K562 (cell line): ENCODE measurements at regions not wholly inside any gene's neighbourhood (a gene's known extent, or its start where the extent isn't known, plus 50 kb on each side); places are given as distances from the start of the nearest gene placed in this dataset.

Experiments used
- ATAC-seq: fragments of 200-7000 bp; cut with Tn5 transposase; 3 replicates; pipeline ENCODE4 v1.9.1; 2020; ENCODE audit warnings: moderate library complexity
- BruUV-seq: library from RNA; stranded (reverse); fragments of 400-500 nt; replicated peaks from 2 replicates; lab custom pipeline; 2021; lab: Mats Ljungman, UMichigan
- CTCF ChIA-PET: fragments of 300-600 bp; formaldehyde crosslinking; extraction: SDS; loops from one replicate; lab custom pipeline; 2021; ENCODE audit warnings: low intra/inter-chr PET ratio; lab: Yijun Ruan, JAX
- POLR2A ChIA-PET: fragments of 300-600, 350-650 bp; sonication (Branson Sonifier 250); formaldehyde crosslinking; extraction: SDS; loops from one replicate; lab custom pipeline; 2021; ENCODE audit warnings: antibody characterized with exemption, inconsistent platforms; lab: Yijun Ruan, JAX
- DNase-seq, 4 experiments: peaks; one replicate each; pipeline versions ENCODE4 v3.0.0 to v3.0.0-alpha.2; 2011 to 2018; ENCODE audit warnings: low spot score in 3 of 4, mixed read lengths in 3 of 4; ENCODE audit errors: extremely low read depth in 1 of 4
- FAIRE-seq: peaks from 2 replicates; lab custom pipeline; 2011; peaks lifted over from hg19 to GRCh38; lab: Jason Lieb, UNC
- H2AFZ ChIP-seq: 2 replicates; pipeline ENCODE4 v1.6.0; 2011; ENCODE audit warnings: low read depth, low read length, control low read depth, inconsistent platforms
- H3K27ac ChIP-seq: fragments of 200-600 bp; 3 replicates; pipeline ENCODE4 v1.8.0; 2011; ENCODE audit warnings: low read depth, mild to moderate bottlenecking, control low read depth, inconsistent platforms, low read length, moderate library complexity, mixed read lengths; ENCODE audit errors: extremely low read depth
- H3K27me3 ChIP-seq, 2 experiments: fragments of 300-600 bp in 1 of 2; 2 replicates in 1 of 2; 3 replicates in 1 of 2; pipeline versions ENCODE4 v1.6.0 to v1.8.0; 2011; ENCODE audit warnings: inconsistent platforms in 2 of 2, low read length in 2 of 2, mild to moderate bottlenecking in 1 of 2, mixed read lengths in 1 of 2, moderate library complexity in 1 of 2; ENCODE audit not compliant: control insufficient read depth in 2 of 2, insufficient read depth in 2 of 2
- H3K36me3 ChIP-seq: fragments of 300-600 bp; 3 replicates; pipeline ENCODE4 v1.8.0; 2011; ENCODE audit warnings: mild to moderate bottlenecking, low read length, inconsistent platforms; ENCODE audit not compliant: control insufficient read depth, insufficient read depth
- H3K4me1 ChIP-seq, 2 experiments: fragments of 200-600 bp in 1 of 2; replicated peaks in 1 of 2; 2 replicates in 1 of 2; 3 replicates in 1 of 2; pipeline versions ENCODE4 v1.5.1 to v1.8.0; 2011; ENCODE audit warnings: inconsistent platforms in 2 of 2, low read length in 2 of 2, mild to moderate bottlenecking in 1 of 2, mixed read lengths in 1 of 2, moderate library complexity in 1 of 2; ENCODE audit not compliant: control insufficient read depth in 2 of 2, insufficient read depth in 2 of 2
- H3K4me2 ChIP-seq: 2 replicates; pipeline ENCODE4 v1.6.1; 2011; ENCODE audit warnings: low read length, control low read depth, inconsistent platforms, mixed read lengths; ENCODE audit not compliant: insufficient read depth
- H3K4me3 ChIP-seq: fragments of 200-600 bp; sonication (generic), shearing (Covaris generic); 2 replicates; pipeline ENCODE4 v1.5.1; 2016; ENCODE audit warnings: control low read depth, inconsistent platforms
- H3K79me2 ChIP-seq: fragments of 200-600 bp; 3 replicates; pipeline ENCODE4 v1.8.0; 2011; ENCODE audit warnings: low read length, inconsistent platforms; ENCODE audit not compliant: control insufficient read depth, insufficient read depth
- H3K9ac ChIP-seq, 2 experiments: 2 replicates each; pipeline versions ENCODE4 v1.6.0 to v1.6.1; 2011; ENCODE audit warnings: low read depth in 2 of 2, low read length in 2 of 2, control low read depth in 1 of 2, inconsistent platforms in 1 of 2, mild to moderate bottlenecking in 1 of 2, mixed read lengths in 1 of 2; ENCODE audit not compliant: insufficient read depth in 1 of 2
- H3K9me1 ChIP-seq: one replicate; pipeline ENCODE4 v1.6.0; 2011; ENCODE audit warnings: inconsistent platforms, mild to moderate bottlenecking, low read length, moderate library complexity; ENCODE audit not compliant: control insufficient read depth, insufficient read depth
- H3K9me3 ChIP-seq: replicated peaks from 2 replicates; pipeline ENCODE4 v1.5.1; 2011; ENCODE audit warnings: low read depth, low read length, inconsistent platforms; ENCODE audit not compliant: control insufficient read depth, insufficient read depth
- H4K20me1 ChIP-seq: replicated peaks from 2 replicates; pipeline ENCODE4 v1.6.1; 2011; ENCODE audit warnings: low read length, inconsistent platforms, mixed read lengths; ENCODE audit not compliant: control insufficient read depth, insufficient read depth
- ARID1B ChIP-seq: fragments of 450-650 bp; IDR thresholded peaks from 2 replicates; pipeline ENCODE4 v1.6.1; 2016; ENCODE audit warnings: antibody characterized with exemption, mild to moderate bottlenecking, inconsistent platforms
- FOXA1 ChIP-seq: fragments of 450-650 bp; IDR thresholded peaks from 2 replicates; pipeline ENCODE4 v1.6.1; 2016; ENCODE audit warnings: mild to moderate bottlenecking, borderline replicate concordance
- LCOR ChIP-seq: sonication (generic); formaldehyde crosslinking; IDR thresholded peaks from 2 replicates; pipeline ENCODE4 v1.8.0; 2022; ENCODE audit warnings: mild to moderate bottlenecking, missing genetic modification reagents
- OTX1 ChIP-seq: fragments of 450-650 bp; formaldehyde crosslinking; IDR thresholded peaks from 2 replicates; pipeline ENCODE4 v1.4.0; 2022; ENCODE audit warnings: mild to moderate bottlenecking
- WGBS: fragments of 100-300 bp; shearing (Covaris generic); methylation state at CpG from one replicate; pipeline ENCODE4 v1.1.6; 2016; ENCODE audit warnings: low coverage, mixed read lengths; ENCODE audit not compliant: insufficient coverage; ENCODE audit errors: missing lambda C conversion rate; 5-methylcytosine and 5-hydroxymethylcytosine counted together
- in situ Hi-C: fragments of 300-500 bp; cut with MboI; formaldehyde crosslinking; loops from 4 replicates; pipeline ENCODE4 v1.15.0; 2018; ENCODE audit warnings: inconsistent platforms, mixed read lengths
- intact Hi-C: fragments of 100-400 bp; cut with micrococcal nuclease; formaldehyde crosslinking; loops from 2 replicates; pipeline ENCODE4 v1.14.2; 2022
- TF ChIP-seq, protein P1 (sequence below): fragments of 250-450 bp; sonication (Bioruptor Pico); IDR thresholded peaks from 2 replicates; pipeline ENCODE4 v1.4.0; 2020; ENCODE audit warnings: borderline replicate concordance
- TF ChIP-seq, protein P2 (sequence below): fragments of 450-650 bp; IDR thresholded peaks from 2 replicates; pipeline ENCODE4 v1.6.1; 2014; ENCODE audit warnings: low read depth, mild to moderate bottlenecking, moderate library complexity, borderline replicate concordance
- TF ChIP-seq, protein P3 (sequence below): fragments of 250-450 bp; sonication (Bioruptor Pico); IDR thresholded peaks from 2 replicates; pipeline ENCODE4 v1.5.1; 2021; ENCODE audit warnings: mild to moderate bottlenecking

DNA sequence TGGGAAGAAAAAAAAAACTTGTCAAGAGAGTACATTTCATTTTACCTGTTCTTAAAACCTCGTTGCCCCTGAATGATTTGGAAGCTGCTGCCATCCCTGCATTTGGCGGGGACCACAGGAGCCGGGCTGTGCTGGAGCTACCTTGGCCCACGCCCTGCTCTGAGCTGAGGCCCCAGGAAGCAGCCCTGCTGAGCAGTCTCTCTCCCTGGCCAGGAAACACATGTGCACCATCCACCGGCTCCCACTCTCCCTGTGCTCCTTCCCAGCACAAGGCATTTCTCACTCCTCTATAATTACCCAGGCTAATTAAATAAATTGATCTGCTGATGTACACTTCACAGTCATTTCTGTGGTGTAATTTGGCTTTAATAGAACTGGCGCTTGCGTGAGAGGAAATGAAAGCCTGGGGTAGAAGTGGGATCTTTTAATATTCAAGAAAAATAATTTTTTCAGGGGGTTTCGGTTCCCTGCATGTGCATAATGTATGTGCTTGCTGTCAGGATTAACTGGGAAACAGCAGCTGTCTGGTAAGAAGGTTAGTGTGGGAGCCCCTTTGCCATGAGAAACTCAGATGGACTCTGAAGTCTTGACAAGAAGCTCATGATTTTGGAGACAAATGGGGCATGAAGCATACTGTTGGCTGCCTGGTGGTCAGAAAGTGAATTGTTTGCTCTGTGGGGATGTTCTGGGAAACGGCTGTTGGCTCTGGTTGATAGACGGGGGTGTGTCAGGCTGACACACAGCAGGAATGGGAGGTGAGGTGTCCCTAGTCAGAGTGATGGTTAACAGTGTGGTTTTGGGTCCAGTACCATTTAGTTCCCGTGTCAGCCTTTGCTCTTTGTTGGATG lies 252.3 kb upstream of the EEF2KMT start:
- POLR2A ChIA-PET: interaction anchor here (0.6 to 0.8 kb wide), 2 partner anchors 12 to 33 kb away, joined by 3 read pairs; no protein-coding TSS in a partner anchor
- H3K9me1 ChIP-seq: no peaks in the 10 kb centered on the region
- FAIRE-seq: no peak
- H3K27ac ChIP-seq: no peak overlapping the region
- H3K9ac ChIP-seq: no peak overlapping the region
- intact Hi-C loops: no loop called here
- BruUV-seq: no TSS peak
- in situ Hi-C loops: no loop called here
- DNase-seq: no peak
- ATAC-seq: no peak
- peaks cover 2 to 24% of the 10 kb centered on the region in 2 experiments; a peak in 3 of 5 replicates for H3K27me3 ChIP-seq
- H3K9me3 ChIP-seq: no peaks in the 10 kb centered on the region
- H3K36me3 ChIP-seq: no peaks in the 10 kb centered on the region
- no peak overlapping the region for H2AFZ ChIP-seq
- TF ChIP-seq LCOR (no peak), OTX1 (no peak), FOXA1 (no peak), ARID1B (no peak)
- TF ChIP-seq, protein P1, sequence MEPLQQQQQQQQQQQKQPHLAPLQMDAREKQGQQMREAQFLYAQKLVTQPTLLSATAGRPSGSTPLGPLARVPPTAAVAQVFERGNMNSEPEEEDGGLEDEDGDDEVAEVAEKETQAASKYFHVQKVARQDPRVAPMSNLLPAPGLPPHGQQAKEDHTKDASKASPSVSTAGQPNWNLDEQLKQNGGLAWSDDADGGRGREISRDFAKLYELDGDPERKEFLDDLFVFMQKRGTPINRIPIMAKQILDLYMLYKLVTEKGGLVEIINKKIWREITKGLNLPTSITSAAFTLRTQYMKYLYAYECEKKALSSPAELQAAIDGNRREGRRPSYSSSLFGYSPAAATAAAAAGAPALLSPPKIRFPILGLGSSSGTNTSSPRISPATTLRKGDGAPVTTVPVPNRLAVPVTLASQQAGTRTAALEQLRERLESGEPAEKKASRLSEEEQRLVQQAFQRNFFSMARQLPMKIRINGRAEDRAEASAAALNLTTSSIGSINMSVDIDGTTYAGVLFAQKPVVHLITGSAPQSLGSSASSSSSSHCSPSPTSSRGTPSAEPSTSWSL (CRISPR knock-in tag): no peak
- TF ChIP-seq, protein P2, sequence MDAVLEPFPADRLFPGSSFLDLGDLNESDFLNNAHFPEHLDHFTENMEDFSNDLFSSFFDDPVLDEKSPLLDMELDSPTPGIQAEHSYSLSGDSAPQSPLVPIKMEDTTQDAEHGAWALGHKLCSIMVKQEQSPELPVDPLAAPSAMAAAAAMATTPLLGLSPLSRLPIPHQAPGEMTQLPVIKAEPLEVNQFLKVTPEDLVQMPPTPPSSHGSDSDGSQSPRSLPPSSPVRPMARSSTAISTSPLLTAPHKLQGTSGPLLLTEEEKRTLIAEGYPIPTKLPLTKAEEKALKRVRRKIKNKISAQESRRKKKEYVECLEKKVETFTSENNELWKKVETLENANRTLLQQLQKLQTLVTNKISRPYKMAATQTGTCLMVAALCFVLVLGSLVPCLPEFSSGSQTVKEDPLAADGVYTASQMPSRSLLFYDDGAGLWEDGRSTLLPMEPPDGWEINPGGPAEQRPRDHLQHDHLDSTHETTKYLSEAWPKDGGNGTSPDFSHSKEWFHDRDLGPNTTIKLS: no peak
- TF ChIP-seq, protein P3, sequence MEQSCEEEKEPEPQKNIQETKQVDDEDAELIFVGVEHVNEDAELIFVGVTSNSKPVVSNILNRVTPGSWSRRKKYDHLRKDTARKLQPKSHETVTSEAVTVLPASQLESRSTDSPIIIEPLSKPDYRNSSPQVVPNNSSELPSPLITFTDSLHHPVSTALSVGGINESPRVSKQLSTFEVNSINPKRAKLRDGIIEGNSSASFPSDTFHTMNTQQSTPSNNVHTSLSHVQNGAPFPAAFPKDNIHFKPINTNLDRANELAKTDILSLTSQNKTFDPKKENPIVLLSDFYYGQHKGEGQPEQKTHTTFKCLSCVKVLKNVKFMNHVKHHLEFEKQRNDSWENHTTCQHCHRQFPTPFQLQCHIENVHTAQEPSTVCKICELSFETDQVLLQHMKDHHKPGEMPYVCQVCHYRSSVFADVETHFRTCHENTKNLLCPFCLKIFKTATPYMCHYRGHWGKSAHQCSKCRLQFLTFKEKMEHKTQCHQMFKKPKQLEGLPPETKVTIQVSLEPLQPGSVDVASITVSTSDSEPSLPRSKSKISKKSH (CRISPR knock-in tag): no peak
- CTCF ChIA-PET: no interaction called here
- no peak overlapping the region for H3K4me3 ChIP-seq
- no peak overlapping the region for H3K4me2 ChIP-seq
- no peaks in the 10 kb centered on the region for H3K79me2 ChIP-seq
- 3% methylated on average over 11 of the region's 11 CpGs for WGBS
- no peaks in the 10 kb centered on the region for H3K4me1 ChIP-seq
- H4K20me1 ChIP-seq: no peaks in the 10 kb centered on the region
